GM21619 (cell line): ENCODE measurements at regions not wholly inside any gene's neighbourhood (a gene's known extent, or its start where the extent isn't known, plus 50 kb on each side); places are given as distances from the start of the nearest gene placed in this dataset.
"Not testable (repeated sequence)": the region's sequence is repeated elsewhere in the genome, so short reads cannot be mapped to it uniquely, and the experiment has no call there.

ENCODE experiments used
- ATAC-seq: cut with Tn5 transposase; IDR thresholded peaks from one replicate; pipeline ENCODE4 v1.9.1; 2021; ENCODE audit not compliant: unreplicated experiment

DNA sequence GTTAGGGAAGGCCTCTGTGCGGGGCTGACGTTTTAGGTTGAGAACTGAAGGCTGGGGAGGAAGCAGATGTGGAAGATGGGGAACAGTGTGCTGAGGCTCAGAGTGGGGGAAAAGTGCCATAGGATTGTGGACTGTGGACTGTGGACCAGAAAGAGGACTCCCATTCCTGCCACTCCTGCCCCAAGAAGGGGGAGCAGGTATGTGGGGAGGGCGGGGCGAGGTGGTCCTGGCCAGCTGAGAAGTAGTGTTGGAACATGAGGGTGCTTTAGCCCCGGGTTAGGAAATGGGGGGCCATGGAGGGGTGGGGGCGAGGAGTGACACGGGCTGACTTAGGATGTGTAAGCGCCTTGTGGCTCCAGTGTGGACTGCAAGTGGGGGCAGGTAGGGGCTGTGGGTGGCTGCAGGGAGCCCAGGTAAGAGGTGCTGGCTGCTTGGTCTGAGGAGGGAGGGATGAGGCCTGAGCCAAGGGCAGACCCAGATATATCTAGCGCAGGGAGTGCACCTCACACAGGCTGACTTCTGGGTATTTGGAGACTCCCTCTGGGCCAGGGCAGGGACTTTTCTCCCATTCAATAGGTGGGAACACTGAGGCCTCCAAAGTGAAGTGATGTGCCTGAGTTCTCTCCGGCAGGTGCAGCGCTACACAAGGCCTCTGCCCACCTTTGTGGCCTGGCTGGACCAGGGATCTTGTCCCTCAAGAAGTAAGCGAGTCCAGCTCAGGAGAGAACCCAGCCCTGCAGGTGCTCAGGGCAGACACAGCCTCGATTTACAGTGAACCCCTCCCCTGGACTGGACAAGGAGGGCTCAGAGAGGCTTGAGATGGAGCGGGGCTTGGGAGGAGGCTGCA is 76.6 kb upstream of the TOX2 start:
- ATAC-seq, result no peak

DNA sequence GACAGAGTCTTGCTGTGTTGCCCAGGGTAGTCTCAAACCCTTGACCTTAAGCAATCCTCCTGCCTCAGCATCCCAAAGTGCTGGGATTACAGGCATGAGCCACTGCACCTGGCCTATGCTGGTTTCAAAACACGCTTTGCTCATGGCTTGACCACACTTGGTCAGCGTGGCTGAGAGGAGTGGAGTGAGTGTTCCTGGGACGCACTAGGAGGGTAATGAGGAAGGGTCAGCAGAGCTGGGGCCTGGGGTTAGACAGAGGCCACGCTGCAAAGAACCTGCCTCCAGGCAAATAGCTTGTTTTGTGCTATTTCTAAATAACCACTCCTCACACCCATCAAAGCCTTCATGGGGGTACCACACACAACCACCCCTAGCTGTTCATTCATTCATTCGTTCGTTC is 77.9 kb upstream of the TOX2 start:
- ATAC-seq, result no peak

- no peak for ATAC-seq
Measured at GRCh38 chr20:43835944-43836508, 78.6 kb upstream of the TOX2 start.

GRCh38 chr20:43833511-43834395 is 80.9 kb upstream of the TOX2 start:
- no peak for ATAC-seq

DNA sequence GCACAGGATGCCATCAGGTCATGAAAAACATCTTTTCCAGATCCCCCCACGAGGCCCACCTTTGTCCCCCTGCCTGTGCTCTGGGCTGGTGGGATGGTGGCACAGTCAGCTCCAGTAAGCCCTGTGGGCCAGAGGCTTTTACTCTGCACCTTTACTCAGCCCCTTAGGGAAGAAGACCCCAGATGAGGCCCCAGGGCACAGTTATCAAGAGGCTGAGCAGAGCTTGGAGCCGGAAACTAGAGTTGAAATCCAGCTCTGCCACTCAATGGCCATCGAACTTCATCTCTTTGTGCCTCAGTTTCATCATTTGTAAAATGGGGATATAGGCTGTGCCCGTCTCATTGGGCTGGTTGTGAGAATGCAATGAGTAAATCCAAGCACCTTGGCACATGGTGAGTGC is 81.7 kb upstream of the TOX2 start:
- ATAC-seq, result no peak

- no peak for ATAC-seq
Measured at GRCh38 chr20:43832096-43832816, 82.4 kb upstream of the TOX2 start.

GRCh38 chr20:43831481-43832065 is 83.1 kb upstream of the TOX2 start:
- ATAC-seq, result no peak

DNA sequence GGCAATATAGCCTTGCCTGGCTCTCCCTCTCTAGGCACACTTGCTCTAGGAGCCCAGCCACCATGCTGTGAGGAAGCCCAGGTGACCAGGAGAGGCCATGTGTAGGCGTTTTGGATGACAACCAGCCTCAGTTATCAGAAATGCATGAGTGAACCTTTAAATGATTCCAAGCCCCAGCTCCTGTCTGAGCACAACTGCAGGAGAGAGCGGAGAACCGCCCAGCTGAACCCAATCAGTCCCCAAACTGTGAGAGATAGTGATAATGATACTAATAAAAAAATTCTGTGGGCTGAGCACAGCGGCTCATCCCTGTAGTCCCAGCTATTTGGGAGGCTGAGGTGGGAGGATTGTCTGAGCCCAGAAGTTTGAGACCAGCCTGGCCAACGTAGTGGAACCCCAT is 83.8 kb upstream of the TOX2 start:
- no peak for ATAC-seq

GRCh38 chr20:43829951-43830690 is 84.5 kb upstream of the TOX2 start:
- no peak for ATAC-seq

DNA sequence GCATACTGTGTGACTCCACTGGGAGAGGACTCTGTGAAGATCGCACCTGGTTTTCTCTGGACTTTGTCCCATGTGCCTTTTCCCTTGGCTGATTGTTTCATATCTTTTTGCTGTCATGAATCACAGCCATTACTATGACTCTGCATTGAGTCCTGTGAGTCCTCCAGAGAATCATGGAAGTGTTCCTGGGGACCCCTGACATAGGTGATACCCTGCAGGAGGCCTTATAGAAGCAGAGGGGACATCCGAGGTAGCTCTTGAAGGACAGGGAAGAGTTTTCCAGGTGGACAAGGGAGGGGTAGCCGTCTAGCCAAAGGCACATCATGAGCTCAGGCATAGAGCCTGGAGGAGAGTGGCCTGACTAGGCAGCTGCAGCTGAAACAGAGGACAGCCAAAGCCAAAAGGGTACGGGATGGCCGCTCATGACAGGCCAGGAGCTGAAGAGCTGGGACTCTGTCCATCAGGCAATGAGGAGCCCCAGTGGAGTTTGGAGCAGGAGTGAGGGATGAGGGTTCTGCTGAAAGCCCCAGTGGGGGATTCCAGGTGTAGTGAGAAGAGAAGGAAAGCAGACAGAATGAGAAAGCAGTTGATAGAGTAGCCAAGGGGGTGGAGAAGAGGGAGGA is 86.6 kb upstream of the TOX2 start:
- no peak for ATAC-seq

DNA sequence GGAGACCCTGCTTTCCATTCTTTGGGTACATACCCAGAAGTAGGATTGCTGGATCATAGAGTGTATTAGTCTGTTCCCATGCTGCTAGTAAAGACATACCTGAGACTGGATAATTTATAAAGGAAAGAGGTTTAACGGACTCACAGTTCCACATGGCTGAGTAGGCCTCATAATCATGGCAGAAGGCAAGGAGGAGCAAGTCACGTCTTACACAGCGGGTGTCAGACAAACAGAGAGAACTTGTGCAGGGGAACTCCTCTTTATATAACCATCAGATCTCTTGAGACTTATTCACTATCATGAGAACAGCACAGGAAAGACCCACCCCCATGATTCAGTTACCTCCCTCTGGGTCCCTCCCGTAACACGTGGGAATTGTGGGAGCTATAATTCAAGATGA is 87.7 kb upstream of the TOX2 start:
- not testable (repeated sequence) for ATAC-seq

DNA sequence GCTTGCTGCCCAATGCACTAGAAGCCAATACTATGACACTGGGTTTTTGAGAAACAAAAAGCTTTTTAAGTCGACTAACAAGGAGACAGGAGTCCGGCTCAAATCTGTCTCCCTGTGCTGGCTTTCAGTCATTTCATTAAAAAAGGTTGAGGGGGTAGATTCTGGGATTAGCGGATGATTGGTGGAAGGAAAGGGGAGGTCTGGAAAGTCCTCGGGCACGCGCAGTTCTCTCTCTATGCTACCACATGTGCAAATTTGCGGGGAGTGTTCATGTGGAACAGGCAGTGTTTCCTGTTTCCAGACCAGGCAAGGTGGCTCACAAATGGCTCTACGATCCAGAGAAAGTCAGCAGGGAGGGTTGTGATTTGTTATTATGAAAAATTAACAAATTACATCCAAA is 89.1 kb upstream of the TOX2 start:
- no peak for ATAC-seq

GRCh38 chr20:43825051-43825402 is 89.6 kb upstream of the TOX2 start:
- no peak for ATAC-seq

DNA sequence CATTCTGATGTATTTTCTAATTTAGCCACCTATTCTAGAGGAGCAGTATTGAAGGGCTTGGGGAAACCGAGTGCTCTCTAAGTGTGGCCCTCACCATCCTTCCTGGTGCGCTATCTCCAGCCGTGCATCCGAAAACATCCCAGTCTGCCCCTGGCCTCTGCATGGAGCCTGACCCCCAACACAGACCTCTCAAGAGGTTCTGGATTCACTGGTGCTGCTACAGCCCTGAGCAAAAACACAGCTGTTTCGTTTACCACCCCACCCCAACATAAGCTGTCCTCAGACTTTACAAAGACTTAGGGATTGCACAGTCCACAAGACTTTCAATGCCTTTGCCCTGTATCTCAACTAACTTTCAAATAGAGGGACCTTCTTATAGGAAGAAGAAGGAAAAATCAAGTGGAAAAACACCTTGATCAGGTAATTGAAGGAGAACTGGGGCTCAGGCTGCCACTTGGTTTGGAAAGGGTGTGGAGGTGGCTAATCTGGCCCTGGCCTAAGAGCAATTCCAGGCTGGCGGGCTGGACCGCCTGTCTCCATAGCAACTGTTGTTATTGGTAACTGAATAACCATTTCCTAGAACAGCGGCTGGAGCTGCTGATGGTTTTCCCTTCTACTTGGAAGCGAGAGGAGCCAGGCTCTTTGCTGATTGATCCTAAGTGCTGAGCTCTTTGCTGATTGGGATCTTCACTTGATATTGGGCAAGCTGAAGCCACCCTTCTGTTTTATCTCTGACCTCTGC is 90.2 kb upstream of the TOX2 start:
- no peak for ATAC-seq

DNA sequence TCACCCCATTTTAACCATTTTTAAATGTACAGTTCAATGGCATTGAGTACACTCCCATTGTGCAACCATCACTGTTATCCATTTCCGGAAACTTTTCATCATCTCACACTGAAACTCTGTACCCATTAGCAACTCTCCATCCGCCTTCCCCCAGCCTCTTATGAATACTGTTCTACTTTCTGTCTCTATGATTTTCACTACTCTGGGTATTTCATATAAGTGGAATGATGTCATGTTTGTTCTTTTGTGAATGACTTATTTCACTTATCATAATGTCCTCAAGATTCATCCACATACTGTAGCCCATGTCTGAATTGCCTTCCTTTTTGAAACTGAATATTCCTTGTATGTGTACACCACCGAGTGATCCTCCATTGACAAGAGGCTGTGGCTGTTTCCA is 92.9 kb upstream of the TOX2 start:
- no peak for ATAC-seq

- no peak for ATAC-seq
Measured at GRCh38 chr20:43820731-43821330, 93.8 kb upstream of the TOX2 start.

GRCh38 chr20:43812216-43812615 is 85.4 kb upstream of the GTSF1L start:
- no peak for ATAC-seq

GRCh38 chr20:43809206-43809819 is 82.5 kb upstream of the GTSF1L start:
- no peak for ATAC-seq
